IPS-NIHi7 (cell line): ENCODE measurements at regions not wholly inside any gene's neighbourhood (a gene's known extent, or its start where the extent isn't known, plus 50 kb on each side); places are given as distances from the start of the nearest gene placed in this dataset.

ENCODE experiments used
- DNase-seq: peaks from one replicate; pipeline ENCODE4 v3.0.0; 2012; ENCODE audit warnings: mixed read lengths; ENCODE audit errors: extremely low spot score

GRCh38 chr12:5195691-5196090, 152.0 kb downstream of the KCNA5 start:
- DNase-seq, result no peak

GRCh38 chr12:5197131-5197530, 153.5 kb downstream of the KCNA5 start:
- DNase-seq, result no peak

- DNase-seq, result no peak
Measured at GRCh38 chr12:5197656-5198055, 154.0 kb downstream of the KCNA5 start.

GRCh38 chr12:5200278-5201087, 156.8 kb downstream of the KCNA5 start:
- DNase-seq, result peak; percentile 89

GRCh38 chr12:5201554-5202218, 158.0 kb downstream of the KCNA5 start:
- DNase-seq, result peak; percentile 68

GRCh38 chr12:5203274-5203673, 159.6 kb downstream of the KCNA5 start:
- no peak for DNase-seq

- DNase-seq, result no peak
Measured at GRCh38 chr12:5203720-5204119, 160.0 kb downstream of the KCNA5 start.

GRCh38 chr12:5204271-5204670, 160.6 kb downstream of the KCNA5 start:
- peak; percentile 73 for DNase-seq

GRCh38 chr12:5204831-5205230, 161.2 kb downstream of the KCNA5 start:
- no peak for DNase-seq

GRCh38 chr12:5206401-5207175, 162.9 kb downstream of the KCNA5 start:
- no peak for DNase-seq

GRCh38 chr12:5210179-5210922, 166.7 kb downstream of the KCNA5 start:
- DNase-seq, result no peak

- no peak for DNase-seq
Measured at GRCh38 chr12:5210923-5211290, 167.2 kb downstream of the KCNA5 start.

GRCh38 chr12:5213336-5213735, 169.7 kb downstream of the KCNA5 start:
- no peak for DNase-seq

GRCh38 chr12:5213990-5214389, 170.3 kb downstream of the KCNA5 start:
- DNase-seq, result no peak

GRCh38 chr12:5217936-5218335, 174.3 kb downstream of the KCNA5 start:
- DNase-seq, result no peak

- no peak for DNase-seq
Measured at GRCh38 chr12:5220099-5220498, 176.4 kb downstream of the KCNA5 start.

GRCh38 chr12:5220835-5221234, 177.2 kb downstream of the KCNA5 start:
- no peak for DNase-seq

- peak; percentile 72 for DNase-seq
Measured at GRCh38 chr12:5222011-5222461, 178.4 kb downstream of the KCNA5 start.

GRCh38 chr12:5222729-5223128, 179.1 kb downstream of the KCNA5 start:
- DNase-seq, result no peak

- no peak for DNase-seq
Measured at GRCh38 chr12:5223881-5224280, 180.2 kb downstream of the KCNA5 start.

GRCh38 chr12:5226581-5226980, 182.9 kb downstream of the KCNA5 start:
- no peak for DNase-seq
